HepG2 (cell line): ENCODE measurements at regions not wholly inside any gene's neighbourhood (a gene's known extent, or its start where the extent isn't known, plus 50 kb on each side); places are given as distances from the start of the nearest gene placed in this dataset.

ENCODE experiments used
- ATAC-seq: fragments of 200-7000 bp; cut with Tn5 transposase; 3 replicates; pipeline ENCODE4 v1.9.1; 2020; ENCODE audit warnings: mild to moderate bottlenecking, moderate library complexity
- BruUV-seq: library from RNA; stranded (reverse); fragments of 400-500 nt; replicated peaks from 2 replicates; lab custom pipeline; 2021; lab: Mats Ljungman, UMichigan
- CTCF ChIA-PET: fragments of 300-600 bp; formaldehyde crosslinking; extraction: SDS; loops from one replicate; lab custom pipeline; 2021; ENCODE audit warnings: low total read pairs, inconsistent platforms, low intra/inter-chr PET ratio; lab: Yijun Ruan, JAX
- POLR2A ChIA-PET: fragments of 350-600 bp; sonication (Branson Sonifier 250); formaldehyde crosslinking; loops from one replicate; lab custom pipeline; 2020; ENCODE audit warnings: antibody characterized with exemption, inconsistent platforms; lab: Yijun Ruan, JAX
- DNase-seq: peaks from one replicate; pipeline ENCODE4 v3.0.0-alpha.2; 2015; ENCODE audit warnings: low spot score
- FAIRE-seq: peaks from 3 replicates; lab custom pipeline; 2011; peaks lifted over from hg19 to GRCh38; lab: Jason Lieb, UNC
- H2AFZ ChIP-seq: one replicate; pipeline ENCODE4 v1.6.1; 2011; ENCODE audit warnings: low read length, inconsistent platforms
- H3K27ac ChIP-seq: fragments of 300-600 bp; 3 replicates; pipeline ENCODE4 v1.8.0; 2011; ENCODE audit warnings: mixed run types, mild to moderate bottlenecking, mixed read lengths, low read length, inconsistent platforms; ENCODE audit not compliant: insufficient read depth; ENCODE audit errors: extremely low read length
- H3K27me3 ChIP-seq, 2 experiments: fragments of 200-600 bp in 1 of 2; 2 replicates in 1 of 2; 3 replicates in 1 of 2; pipeline versions ENCODE4 v1.6.0 to v1.8.0; 2011; ENCODE audit warnings: low read length in 2 of 2, mild to moderate bottlenecking in 2 of 2, moderate library complexity in 2 of 2, inconsistent platforms in 1 of 2; ENCODE audit not compliant: insufficient read depth in 2 of 2, control insufficient read depth in 1 of 2
- H3K36me3 ChIP-seq, 2 experiments: fragments of 200-600 bp in 1 of 2; replicated peaks in 1 of 2; 2 replicates in 1 of 2; 3 replicates in 1 of 2; pipeline versions ENCODE4 v1.5.1 to v1.8.0; 2011; ENCODE audit warnings: low read length in 2 of 2, inconsistent platforms in 1 of 2; ENCODE audit not compliant: insufficient read depth in 2 of 2, control insufficient read depth in 1 of 2
- H3K4me1 ChIP-seq: 2 replicates; pipeline ENCODE4 v1.5.1; 2012; ENCODE audit warnings: low read length, inconsistent platforms; ENCODE audit not compliant: insufficient read depth
- H3K4me2 ChIP-seq: 2 replicates; pipeline ENCODE4 v1.6.0; 2011; ENCODE audit warnings: low read depth, low read length, inconsistent platforms
- H3K4me3 ChIP-seq, 3 experiments: fragments of 200-600 bp in 1 of 3; sonication (generic), shearing (Covaris generic) in 1 of 3; replicated peaks in 1 of 3; 2 replicates each; pipeline ENCODE4 v1.5.1; 2011 to 2016; ENCODE audit warnings: low read length in 3 of 3, inconsistent platforms in 2 of 3, low read depth in 2 of 3, mild to moderate bottlenecking in 2 of 3, control low read depth in 1 of 3, mixed read lengths in 1 of 3; ENCODE audit not compliant: insufficient read depth in 1 of 3
- H3K79me2 ChIP-seq: one replicate; pipeline ENCODE4 v1.6.1; 2011; ENCODE audit warnings: low read length, inconsistent platforms; ENCODE audit not compliant: insufficient read depth
- H3K9ac ChIP-seq: 2 replicates; pipeline ENCODE4 v1.6.0; 2011; ENCODE audit warnings: mild to moderate bottlenecking, low read depth, low read length, inconsistent platforms; ENCODE audit not compliant: insufficient read depth
- H3K9me3 ChIP-seq: 2 replicates; pipeline ENCODE4 v1.5.1; 2012; ENCODE audit warnings: mild to moderate bottlenecking, low read length
- H4K20me1 ChIP-seq: 2 replicates; pipeline ENCODE4 v1.6.0; 2011; ENCODE audit warnings: inconsistent platforms, mild to moderate bottlenecking, low read length, moderate library complexity; ENCODE audit not compliant: insufficient read depth
- ATM ChIP-seq: fragments of 450-650 bp; IDR thresholded peaks from 2 replicates; pipeline ENCODE4 v1.7.1; 2017; ENCODE audit warnings: mild to moderate bottlenecking, borderline replicate concordance
- FOXJ3 ChIP-seq: sonication (generic); formaldehyde crosslinking; IDR thresholded peaks from 2 replicates; pipeline ENCODE4 v1.4.0; 2020; ENCODE audit warnings: missing genetic modification reagents, mild to moderate bottlenecking, borderline replicate concordance
- HNF4A ChIP-seq: sonication (generic); formaldehyde crosslinking; IDR thresholded peaks from 2 replicates; pipeline ENCODE4 v1.4.0; 2020; ENCODE audit warnings: missing genetic modification reagents
- JUNB ChIP-seq: sonication (generic); formaldehyde crosslinking; IDR thresholded peaks from 2 replicates; pipeline ENCODE4 v1.8.0; 2022; ENCODE audit warnings: missing genetic modification reagents, mild to moderate bottlenecking, borderline replicate concordance
- KDM3A ChIP-seq: IDR thresholded peaks from 2 replicates; pipeline ENCODE4 v1.6.1; 2018; ENCODE audit warnings: low read depth, missing compliant biosample characterization
- NFIC ChIP-seq: IDR thresholded peaks from 2 replicates; pipeline ENCODE4 v1.6.1; 2012; ENCODE audit warnings: mild to moderate bottlenecking, low read length, inconsistent platforms
- SP140L ChIP-seq: sonication (generic); formaldehyde crosslinking; IDR thresholded peaks from 2 replicates; pipeline ENCODE4 v1.4.0; 2020; ENCODE audit warnings: missing genetic modification reagents, borderline replicate concordance
- STAT5B ChIP-seq: sonication (generic); formaldehyde crosslinking; IDR thresholded peaks from 2 replicates; pipeline ENCODE4 v1.4.0; 2020; ENCODE audit warnings: missing genetic modification reagents
- ZMYM2 ChIP-seq: sonication (generic); formaldehyde crosslinking; IDR thresholded peaks from 2 replicates; pipeline ENCODE4 v1.8.0; 2022; ENCODE audit warnings: mild to moderate bottlenecking, missing genetic modification reagents
- ZNF326 ChIP-seq: sonication (generic); formaldehyde crosslinking; IDR thresholded peaks from 2 replicates; pipeline ENCODE4 v1.4.0; 2020; ENCODE audit warnings: missing genetic modification reagents, borderline replicate concordance
- ZNF510 ChIP-seq: sonication (generic); formaldehyde crosslinking; IDR thresholded peaks from 2 replicates; pipeline ENCODE4 v1.4.0; 2020; ENCODE audit warnings: low read depth, mild to moderate bottlenecking, missing genetic modification reagents
- ZNF790 ChIP-seq: sonication (generic); formaldehyde crosslinking; IDR thresholded peaks from 2 replicates; pipeline ENCODE4 v1.8.0; 2022; ENCODE audit warnings: missing genetic modification reagents, mild to moderate bottlenecking, borderline replicate concordance
- ZNF841 ChIP-seq: sonication (generic); formaldehyde crosslinking; IDR thresholded peaks from 2 replicates; pipeline ENCODE4 v1.8.1; 2023; ENCODE audit warnings: missing genetic modification reagents, borderline replicate concordance
- WGBS: methylation state at CpG from one replicate; pipeline ENCODE4 v1.1.6; 2017; ENCODE audit warnings: low lambda C conversion rate; 5-methylcytosine and 5-hydroxymethylcytosine counted together
- in situ Hi-C: cut with HindIII; loops from 2 replicates; pipeline ENCODE4 v1.10.0; 2017; ENCODE audit warnings: low pct_unique_long_range_greater_than_20kb; ENCODE audit not compliant: extremely low pct_ligation_motif_present
- intact Hi-C: fragments of 100-400 bp; cut with micrococcal nuclease; formaldehyde crosslinking; loops from one replicate; pipeline ENCODE4 v1.10.0; 2022; ENCODE audit not compliant: unreplicated experiment
- TF ChIP-seq, protein P1 (sequence below): sonication (generic); formaldehyde crosslinking; IDR thresholded peaks from 2 replicates; pipeline ENCODE4 v1.4.0; 2020; ENCODE audit warnings: missing genetic modification reagents, borderline replicate concordance

GRCh38 chr4:138562544-138562991 is 320.4 kb upstream of the SLC7A11 start:
- ChIA-PET POLR2A (no interaction called here), CTCF (no interaction called here)
- no peak overlapping the region for H3K9ac ChIP-seq
- H3K4me1 ChIP-seq = no peaks in the 10 kb centered on the region
- no peak for ATAC-seq
- DNase-seq = no peak
- TF ChIP-seq ZNF790 (CRISPR knock-in tag) (no peak), ZNF510 (no peak), ZMYM2 (CRISPR knock-in tag) (no peak), NFIC (no peak), HNF4A (CRISPR knock-in tag) (no peak), FOXJ3 (CRISPR knock-in tag) (no peak), JUNB (CRISPR knock-in tag) (no peak), ATM (no peak), ZNF841 (CRISPR knock-in tag) (no peak), KDM3A (no peak), STAT5B (CRISPR knock-in tag) (no peak), ZNF326 (CRISPR knock-in tag) (no peak), SP140L (CRISPR knock-in tag) (no peak)
- TF ChIP-seq, protein P1, sequence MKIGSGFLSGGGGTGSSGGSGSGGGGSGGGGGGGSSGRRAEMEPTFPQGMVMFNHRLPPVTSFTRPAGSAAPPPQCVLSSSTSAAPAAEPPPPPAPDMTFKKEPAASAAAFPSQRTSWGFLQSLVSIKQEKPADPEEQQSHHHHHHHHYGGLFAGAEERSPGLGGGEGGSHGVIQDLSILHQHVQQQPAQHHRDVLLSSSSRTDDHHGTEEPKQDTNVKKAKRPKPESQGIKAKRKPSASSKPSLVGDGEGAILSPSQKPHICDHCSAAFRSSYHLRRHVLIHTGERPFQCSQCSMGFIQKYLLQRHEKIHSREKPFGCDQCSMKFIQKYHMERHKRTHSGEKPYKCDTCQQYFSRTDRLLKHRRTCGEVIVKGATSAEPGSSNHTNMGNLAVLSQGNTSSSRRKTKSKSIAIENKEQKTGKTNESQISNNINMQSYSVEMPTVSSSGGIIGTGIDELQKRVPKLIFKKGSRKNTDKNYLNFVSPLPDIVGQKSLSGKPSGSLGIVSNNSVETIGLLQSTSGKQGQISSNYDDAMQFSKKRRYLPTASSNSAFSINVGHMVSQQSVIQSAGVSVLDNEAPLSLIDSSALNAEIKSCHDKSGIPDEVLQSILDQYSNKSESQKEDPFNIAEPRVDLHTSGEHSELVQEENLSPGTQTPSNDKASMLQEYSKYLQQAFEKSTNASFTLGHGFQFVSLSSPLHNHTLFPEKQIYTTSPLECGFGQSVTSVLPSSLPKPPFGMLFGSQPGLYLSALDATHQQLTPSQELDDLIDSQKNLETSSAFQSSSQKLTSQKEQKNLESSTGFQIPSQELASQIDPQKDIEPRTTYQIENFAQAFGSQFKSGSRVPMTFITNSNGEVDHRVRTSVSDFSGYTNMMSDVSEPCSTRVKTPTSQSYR (CRISPR knock-in tag) = no peak
- H3K4me3 ChIP-seq = no peak overlapping the region
- H3K27ac ChIP-seq = no peak overlapping the region
- in situ Hi-C loops (no loop called here), intact Hi-C loops (no loop called here)
- no peaks in the 10 kb centered on the region for H3K79me2 ChIP-seq
- H3K9me3 ChIP-seq = no peaks in the 10 kb centered on the region
- H4K20me1 ChIP-seq = no peaks in the 10 kb centered on the region
- no TSS peak for BruUV-seq
- H3K36me3 ChIP-seq = no peaks in the 10 kb centered on the region
- FAIRE-seq = no peak
- no peak overlapping the region for H3K4me2 ChIP-seq
- WGBS = 0% methylated on average over 1 of the region's 1 CpG
- H3K27me3 ChIP-seq = no peaks in the 10 kb centered on the region
- H2AFZ ChIP-seq = no peak overlapping the region
